BJ (cell line): ENCODE measurements at regions not wholly inside any gene's neighbourhood (a gene's known extent, or its start where the extent isn't known, plus 50 kb on each side); places are given as distances from the start of the nearest gene placed in this dataset.

Source experiments
- CTCF ChIA-PET: fragments of 350-600 bp; formaldehyde crosslinking; extraction: SDS; loops from one replicate; lab custom pipeline; 2021; ENCODE audit warnings: antibody characterized with exemption, inconsistent platforms; lab: Yijun Ruan, JAX
- POLR2A ChIA-PET: fragments of 300-600 bp; sonication (Branson Sonifier 250); formaldehyde crosslinking; extraction: SDS; loops from one replicate; lab custom pipeline; 2021; ENCODE audit warnings: antibody characterized with exemption; lab: Charles Lee
- DNase-seq: peaks from one replicate; pipeline ENCODE4 v3.0.0-alpha.2; 2011; ENCODE audit warnings: low read depth
- H3K27me3 ChIP-seq: 2 replicates; pipeline ENCODE4 v1.6.0; 2011; ENCODE audit warnings: low read length; ENCODE audit not compliant: control insufficient read depth, insufficient read depth
- H3K36me3 ChIP-seq: 2 replicates; pipeline ENCODE4 v1.5.1; 2011; ENCODE audit warnings: low read length; ENCODE audit not compliant: control insufficient read depth, insufficient read depth
- H3K4me3 ChIP-seq: 2 replicates; pipeline ENCODE4 v1.5.1; 2011; ENCODE audit warnings: low read depth, mild to moderate bottlenecking, control low read depth, low read length
- TF ChIP-seq, protein P1 (sequence below): IDR thresholded peaks from 2 replicates; pipeline ENCODE4 v1.5.1; 2011; ENCODE audit warnings: low read depth, mild to moderate bottlenecking, control low read depth, inconsistent platforms, low read length, moderate library complexity; ENCODE audit not compliant: insufficient read depth

DNA sequence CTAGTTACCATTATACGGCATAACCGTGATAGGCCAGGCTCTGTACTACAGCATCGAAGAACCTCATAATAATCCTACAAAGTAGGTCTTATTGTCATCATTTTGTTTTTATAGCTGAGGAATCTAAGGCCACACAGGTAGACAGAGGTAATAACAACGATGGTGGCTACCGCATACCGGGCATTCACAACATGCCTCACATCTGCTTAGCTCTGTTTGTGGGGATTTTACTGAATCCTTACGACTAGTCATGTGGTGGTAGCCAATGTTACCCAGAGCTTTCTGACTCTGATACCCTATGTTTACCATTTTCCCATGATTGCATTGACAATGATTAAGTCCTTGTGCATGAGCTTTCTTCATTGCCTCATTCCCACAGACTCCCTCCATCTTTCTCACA is 269.4 kb downstream of the TCF7L2 start:
- TF ChIP-seq, protein P1, sequence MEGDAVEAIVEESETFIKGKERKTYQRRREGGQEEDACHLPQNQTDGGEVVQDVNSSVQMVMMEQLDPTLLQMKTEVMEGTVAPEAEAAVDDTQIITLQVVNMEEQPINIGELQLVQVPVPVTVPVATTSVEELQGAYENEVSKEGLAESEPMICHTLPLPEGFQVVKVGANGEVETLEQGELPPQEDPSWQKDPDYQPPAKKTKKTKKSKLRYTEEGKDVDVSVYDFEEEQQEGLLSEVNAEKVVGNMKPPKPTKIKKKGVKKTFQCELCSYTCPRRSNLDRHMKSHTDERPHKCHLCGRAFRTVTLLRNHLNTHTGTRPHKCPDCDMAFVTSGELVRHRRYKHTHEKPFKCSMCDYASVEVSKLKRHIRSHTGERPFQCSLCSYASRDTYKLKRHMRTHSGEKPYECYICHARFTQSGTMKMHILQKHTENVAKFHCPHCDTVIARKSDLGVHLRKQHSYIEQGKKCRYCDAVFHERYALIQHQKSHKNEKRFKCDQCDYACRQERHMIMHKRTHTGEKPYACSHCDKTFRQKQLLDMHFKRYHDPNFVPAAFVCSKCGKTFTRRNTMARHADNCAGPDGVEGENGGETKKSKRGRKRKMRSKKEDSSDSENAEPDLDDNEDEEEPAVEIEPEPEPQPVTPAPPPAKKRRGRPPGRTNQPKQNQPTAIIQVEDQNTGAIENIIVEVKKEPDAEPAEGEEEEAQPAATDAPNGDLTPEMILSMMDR: no peak
- Histone ChIP-seq H3K36me3 (no peaks in the 10 kb centered on the region), H3K27me3 (peaks cover 1% of the 10 kb centered on the region; the same call in 1 of the 2 replicates), H3K4me3 (no peak overlapping the region)
- POLR2A ChIA-PET: no interaction called here
- DNase-seq: no peak
- CTCF ChIA-PET: interaction anchor here (0.7 to 1.8 kb wide), 3 partner anchors 10 to 748 kb away, joined by 4 to 5 read pairs (median 4); no protein-coding TSS in a partner anchor

DNA sequence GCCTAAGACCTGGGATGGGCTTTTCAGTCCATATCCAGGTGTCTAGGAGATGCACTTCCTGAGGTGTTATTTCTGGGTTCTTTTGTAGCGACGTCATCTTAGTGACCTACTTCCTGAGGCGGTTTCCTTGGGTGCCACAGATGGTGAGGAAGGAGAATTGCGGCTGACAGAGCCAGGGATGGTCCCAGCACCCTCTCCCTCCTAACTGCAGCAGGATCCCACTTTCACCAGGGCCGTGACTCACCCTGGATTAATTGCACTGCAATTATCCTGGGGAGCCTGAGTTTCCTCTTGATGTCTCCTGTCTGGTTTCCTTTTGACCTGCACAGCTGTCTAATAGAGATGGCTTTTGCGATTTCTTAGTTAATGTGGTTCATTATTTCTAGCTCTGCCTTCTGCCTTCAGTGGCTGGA is 271.7 kb downstream of the TCF7L2 start:
- H3K27me3 ChIP-seq: peaks cover 1% of the 10 kb centered on the region; the same call in 1 of the 2 replicates
- H3K36me3 ChIP-seq: no peaks in the 10 kb centered on the region
- no peak overlapping the region for H3K4me3 ChIP-seq
- POLR2A ChIA-PET: no interaction called here
- TF ChIP-seq, protein P1: no peak
- CTCF ChIA-PET: no interaction called here
- no peak for DNase-seq

- ChIA-PET CTCF (no interaction called here), POLR2A (no interaction called here)
- Histone ChIP-seq H3K36me3 (no peaks in the 10 kb centered on the region), H3K27me3 (peaks cover 1% of the 10 kb centered on the region; the same call in 1 of the 2 replicates), H3K4me3 (no peak overlapping the region)
- DNase-seq: no peak
- TF ChIP-seq, protein P1: no peak
Measured at GRCh38 chr10:113222207-113222606, 272.2 kb downstream of the TCF7L2 start.

DNA sequence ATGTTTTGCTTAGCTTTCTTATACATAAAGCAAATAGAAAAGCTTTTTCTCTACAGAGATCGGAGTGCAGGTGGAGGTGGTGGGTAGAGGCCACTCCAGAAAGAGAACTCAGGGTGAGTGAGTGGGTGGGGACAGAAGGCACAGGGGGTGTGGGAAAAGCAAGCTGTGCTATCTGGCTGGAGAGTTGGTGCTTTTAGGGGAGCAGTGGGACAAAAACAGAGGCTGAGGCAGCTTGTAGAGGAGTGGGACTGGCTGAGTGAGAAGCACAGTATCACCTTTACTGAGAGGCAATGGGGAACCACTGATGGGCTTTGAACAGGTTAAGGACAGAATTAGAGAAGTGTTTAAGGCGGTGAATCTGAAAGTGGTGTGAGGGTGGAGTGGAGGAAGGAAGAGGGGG is 275.3 kb downstream of the TCF7L2 start:
- CTCF ChIA-PET: interaction anchor here (1.0 kb wide), 1 partner anchor 228 kb away, joined by 3 read pairs; no protein-coding TSS in a partner anchor
- H3K27me3 ChIP-seq: peaks cover 3% of the 10 kb centered on the region; the same call in 1 of the 2 replicates
- TF ChIP-seq, protein P1: no peak
- POLR2A ChIA-PET: no interaction called here
- H3K4me3 ChIP-seq: no peak overlapping the region
- DNase-seq: no peak
- H3K36me3 ChIP-seq: no peaks in the 10 kb centered on the region

GRCh38 chr10:113225903-113226302 is 275.9 kb downstream of the TCF7L2 start:
- TF ChIP-seq, protein P1: no peak
- DNase-seq: no peak
- Histone ChIP-seq H3K27me3 (peaks cover 3% of the 10 kb centered on the region; the same call in 1 of the 2 replicates), H3K4me3 (no peak overlapping the region), H3K36me3 (no peaks in the 10 kb centered on the region)
- POLR2A ChIA-PET: no interaction called here
- CTCF ChIA-PET: interaction anchor here (1.0 kb wide), 1 partner anchor 228 kb away, joined by 3 read pairs; no protein-coding TSS in a partner anchor
